NCI-H460 (cell line): ENCODE measurements at regions not wholly inside any gene's neighbourhood (a gene's known extent, or its start where the extent isn't known, plus 50 kb on each side); places are given as distances from the start of the nearest gene placed in this dataset.

ENCODE experiments used
- DNase-seq: peaks from one replicate; pipeline ENCODE4 v3.0.0-alpha.2; 2016; ENCODE audit warnings: low read depth; ENCODE audit errors: extremely low read depth

- DNase-seq = no peak
Measured at GRCh38 chr9:118455788-118456187, 751.6 kb downstream of the TLR4 start.

- DNase-seq = no peak
Measured at GRCh38 chr9:118457171-118458000, 753.2 kb downstream of the TLR4 start.

GRCh38 chr9:118459913-118460312 is 755.7 kb downstream of the TLR4 start:
- no peak for DNase-seq

- DNase-seq = no peak
Measured at GRCh38 chr9:118463419-118463818, 759.2 kb downstream of the TLR4 start.

- DNase-seq = no peak
Measured at GRCh38 chr9:118473521-118473920, 769.3 kb downstream of the TLR4 start.

- no peak for DNase-seq
Measured at GRCh38 chr9:118478752-118479151, 774.5 kb downstream of the TLR4 start.

GRCh38 chr9:118482306-118482705 is 778.1 kb downstream of the TLR4 start:
- no peak for DNase-seq

GRCh38 chr9:118483677-118484076 is 779.5 kb downstream of the TLR4 start:
- no peak for DNase-seq

- no peak for DNase-seq
Measured at GRCh38 chr9:118503236-118503635, 799.0 kb downstream of the TLR4 start.

GRCh38 chr9:118510711-118511110 is 806.5 kb downstream of the TLR4 start:
- DNase-seq = no peak

GRCh38 chr9:118515947-118516346 is 811.7 kb downstream of the TLR4 start:
- no peak for DNase-seq

- no peak for DNase-seq
Measured at GRCh38 chr9:118521261-118521660, 817.1 kb downstream of the TLR4 start.

- DNase-seq = peak; percentile 22
Measured at GRCh38 chr9:118522093-118523028, 818.2 kb downstream of the TLR4 start.

- DNase-seq = no peak
Measured at GRCh38 chr9:118527261-118527660, 823.1 kb downstream of the TLR4 start.

- no peak for DNase-seq
Measured at GRCh38 chr9:118529210-118529609, 825.0 kb downstream of the TLR4 start.

GRCh38 chr9:118529624-118530214 is 825.5 kb downstream of the TLR4 start:
- DNase-seq = no peak

- no peak for DNase-seq
Measured at GRCh38 chr9:118532592-118532991, 828.4 kb downstream of the TLR4 start.

GRCh38 chr9:118533101-118533500 is 828.9 kb downstream of the TLR4 start:
- DNase-seq = no peak

- no peak for DNase-seq
Measured at GRCh38 chr9:118533850-118534249, 829.6 kb downstream of the TLR4 start.

GRCh38 chr9:118536153-118536552 is 832.0 kb downstream of the TLR4 start:
- DNase-seq = no peak

GRCh38 chr9:118538959-118539358 is 830.3 kb downstream of the BRINP1 start:
- no peak for DNase-seq
